ENCODE measurements at regions not wholly inside any gene's neighbourhood (a gene's known extent, or its start where the extent isn't known, plus 50 kb on each side); places are given as distances from the start of the nearest gene placed in this dataset.

DNA sequence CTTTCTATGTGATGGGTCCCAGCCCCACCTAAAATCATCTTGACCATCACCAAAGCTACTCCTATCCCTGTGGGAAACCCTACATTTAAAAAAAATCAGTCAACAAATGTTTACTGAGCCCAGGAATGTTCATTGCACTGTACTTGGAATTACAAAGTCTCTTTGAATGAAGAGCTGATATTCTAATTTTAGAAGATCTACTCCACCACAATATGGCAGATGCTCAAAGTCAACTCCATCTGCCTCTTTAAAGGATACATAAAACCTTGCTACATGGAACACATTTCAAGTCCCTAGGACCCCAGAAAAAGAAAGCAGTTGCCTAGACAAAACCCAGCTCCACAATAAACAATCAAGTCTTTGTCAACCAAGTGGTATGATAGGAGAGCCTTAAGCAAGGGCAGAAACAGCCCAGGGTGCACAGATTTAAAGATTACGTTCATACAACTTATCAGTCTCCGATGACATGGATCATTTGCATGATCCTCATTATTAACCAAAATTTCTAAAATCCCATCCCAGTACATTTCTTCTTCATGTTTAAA is 234.3 kb upstream of the ACVR2A start:
- Histone ChIP-seq H3K4me3 (no peak overlapping the region), H3K9me3 (no peaks in the 10 kb centered on the region), H3K36me3 (no peaks in the 10 kb centered on the region), H3K27me3 (no peaks in the 10 kb centered on the region), H3K4me1 (no peaks in the 10 kb centered on the region), H3K27ac (no peak overlapping the region)
- TF ChIP-seq CTCF (IDR thresholded peaks at IDR 0.05): no peak
- TF ChIP-seq POLR2A (IDR thresholded peaks at IDR 0.05): no peak
- intact Hi-C loops (cut with DNase I; ENCODE audit: low total_unique reads): no loop called here
- DNase-seq: no peak

DNA sequence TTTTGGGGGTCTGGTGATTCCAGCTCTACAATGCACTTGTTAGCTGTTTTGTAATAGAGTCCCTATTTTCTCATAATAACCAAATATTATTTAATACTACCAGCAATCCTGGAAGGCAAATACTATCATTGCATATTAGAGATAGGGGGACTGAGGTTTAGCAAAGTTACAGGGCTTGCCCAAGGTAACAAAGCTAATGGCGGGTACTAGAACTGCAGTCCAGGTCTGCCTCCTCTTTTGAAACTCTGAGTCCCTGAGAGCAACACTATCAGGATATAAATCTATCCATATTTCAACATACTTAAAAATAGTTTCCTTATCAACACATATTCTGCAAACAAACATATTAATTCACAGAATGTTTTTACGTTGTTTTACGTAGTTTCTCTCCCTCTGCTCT is 235.5 kb upstream of the ACVR2A start:
- TF ChIP-seq CTCF (IDR thresholded peaks at IDR 0.05) (no peak), POLR2A (IDR thresholded peaks at IDR 0.05) (no peak)
- intact Hi-C loops (cut with DNase I; ENCODE audit: low total_unique reads): no loop called here
- no peak overlapping the region for H3K4me3 ChIP-seq
- no peaks in the 10 kb centered on the region for H3K4me1 ChIP-seq
- H3K27me3 ChIP-seq: no peaks in the 10 kb centered on the region
- no peaks in the 10 kb centered on the region for H3K9me3 ChIP-seq
- no peak overlapping the region for H3K27ac ChIP-seq
- no peaks in the 10 kb centered on the region for H3K36me3 ChIP-seq
- DNase-seq: no peak

DNA sequence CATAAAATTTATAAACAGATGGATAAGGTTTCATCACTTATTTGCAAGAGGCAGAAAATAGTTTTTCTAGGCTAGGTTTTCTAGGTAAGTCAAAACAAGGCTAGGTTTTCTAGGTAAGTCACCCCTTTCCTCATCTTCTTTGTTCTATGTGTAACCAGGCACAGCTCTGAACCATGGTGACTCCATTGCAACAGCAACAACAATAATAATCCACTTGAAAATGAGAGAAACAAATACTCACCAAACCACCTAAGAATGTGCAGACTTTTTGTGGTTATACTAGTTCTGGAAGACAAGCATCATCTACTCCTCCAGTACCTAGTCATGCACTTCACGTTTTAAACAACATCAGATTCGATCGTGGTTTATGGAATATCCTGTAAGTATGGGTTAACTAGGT is 237.4 kb upstream of the ACVR2A start:
- no peak for TF ChIP-seq POLR2A (IDR thresholded peaks at IDR 0.05)
- no peak for TF ChIP-seq CTCF (IDR thresholded peaks at IDR 0.05)
- H3K4me3 ChIP-seq: no peak overlapping the region
- no peaks in the 10 kb centered on the region for H3K36me3 ChIP-seq
- intact Hi-C loops (cut with DNase I; ENCODE audit: low total_unique reads): no loop called here
- no peaks in the 10 kb centered on the region for H3K27me3 ChIP-seq
- no peak for DNase-seq
- no peaks in the 10 kb centered on the region for H3K9me3 ChIP-seq
- no peaks in the 10 kb centered on the region for H3K4me1 ChIP-seq
- no peak overlapping the region for H3K27ac ChIP-seq

DNA sequence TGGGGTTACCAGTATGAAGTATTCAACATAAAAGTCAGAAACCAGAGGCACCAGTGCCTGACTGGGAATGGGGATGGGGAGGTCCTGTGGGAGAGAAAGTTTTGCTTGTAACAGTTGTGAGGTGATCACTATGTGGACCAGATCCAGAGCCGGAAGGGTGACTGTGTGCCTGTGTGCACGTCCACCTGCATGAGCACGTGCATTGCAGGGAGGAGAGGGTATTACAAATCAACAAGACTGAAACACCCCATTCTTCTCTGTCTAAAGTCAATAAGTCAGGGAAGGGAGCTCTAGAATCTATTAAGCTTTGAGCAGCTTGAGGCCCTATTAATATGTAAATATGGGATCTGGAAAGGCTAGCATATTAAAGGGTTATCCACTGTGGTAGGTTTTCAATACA is 241.0 kb upstream of the ACVR2A start:
- intact Hi-C loops (cut with DNase I; ENCODE audit: low total_unique reads): no loop called here
- H3K27me3 ChIP-seq: no peaks in the 10 kb centered on the region
- H3K27ac ChIP-seq: no peak overlapping the region
- TF ChIP-seq CTCF (IDR thresholded peaks at IDR 0.05) (no peak), POLR2A (IDR thresholded peaks at IDR 0.05) (no peak)
- H3K36me3 ChIP-seq: no peaks in the 10 kb centered on the region
- no peaks in the 10 kb centered on the region for H3K9me3 ChIP-seq
- H3K4me1 ChIP-seq: no peaks in the 10 kb centered on the region
- H3K4me3 ChIP-seq: no peak overlapping the region
- no peak for DNase-seq

DNA sequence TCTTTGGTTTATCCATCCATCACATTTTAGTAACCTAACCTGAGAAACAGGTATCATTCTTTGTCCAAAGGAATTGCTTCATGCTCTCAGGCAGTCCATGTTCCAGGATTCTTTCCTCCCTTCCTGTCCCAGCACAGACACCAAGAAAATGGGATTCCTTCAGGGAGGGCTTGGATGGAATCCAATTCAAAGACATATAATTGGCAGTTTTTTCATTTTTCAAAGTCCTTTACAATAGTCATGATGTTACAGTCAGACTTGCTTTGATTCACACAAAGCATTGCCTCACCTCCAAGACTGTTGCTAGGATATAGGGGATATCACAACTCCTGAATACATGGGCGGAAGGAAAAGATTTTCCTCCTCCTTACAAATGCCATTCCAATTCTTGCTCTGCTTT is 241.4 kb upstream of the ACVR2A start:
- Histone ChIP-seq H3K4me3 (no peak overlapping the region), H3K27ac (no peak overlapping the region), H3K4me1 (no peaks in the 10 kb centered on the region), H3K9me3 (no peaks in the 10 kb centered on the region), H3K27me3 (no peaks in the 10 kb centered on the region), H3K36me3 (no peaks in the 10 kb centered on the region)
- intact Hi-C loops (cut with DNase I; ENCODE audit: low total_unique reads): no loop called here
- no peak for DNase-seq
- TF ChIP-seq POLR2A (IDR thresholded peaks at IDR 0.05): no peak
- no peak for TF ChIP-seq CTCF (IDR thresholded peaks at IDR 0.05)

Measured in uterus (tissue), 3 donors.